MM.1S (cell line): ENCODE measurements at regions not wholly inside any gene's neighbourhood (a gene's known extent, or its start where the extent isn't known, plus 50 kb on each side); places are given as distances from the start of the nearest gene placed in this dataset.

Source experiments
- DNase-seq: peaks from one replicate; pipeline ENCODE4 v3.0.0-alpha.2; 2015
- H2AFZ ChIP-seq: fragments of 300-600 bp; sonication (generic); 2 replicates; pipeline ENCODE4 v1.6.0; 2016; ENCODE audit warnings: antibody characterized with exemption, low read length
- H3F3A ChIP-seq: fragments of 300-600 bp; sonication (generic); 2 replicates; pipeline ENCODE4 v1.6.1; 2016; ENCODE audit warnings: mild to moderate bottlenecking, antibody characterized with exemption, low read length, moderate library complexity, mixed read lengths; ENCODE audit not compliant: insufficient read depth
- H3K27ac ChIP-seq: fragments of 300-600 bp; sonication (generic); 2 replicates; pipeline ENCODE4 v1.5.1; 2016; ENCODE audit warnings: mild to moderate bottlenecking, low read length
- H3K27me3 ChIP-seq: fragments of 300-600 bp; sonication (generic); replicated peaks from 2 replicates; pipeline ENCODE4 v1.6.0; 2016; ENCODE audit warnings: low read length; ENCODE audit not compliant: insufficient read depth
- H3K36me3 ChIP-seq: fragments of 300-600 bp; sonication (generic); replicated peaks from 2 replicates; pipeline ENCODE4 v1.6.1; 2016; ENCODE audit warnings: mild to moderate bottlenecking, low read length, mixed read lengths; ENCODE audit not compliant: insufficient read depth
- H3K4me1 ChIP-seq: fragments of 300-600 bp; sonication (generic); 2 replicates; pipeline ENCODE4 v1.6.1; 2016; ENCODE audit warnings: low read length, mixed read lengths
- H3K4me2 ChIP-seq: fragments of 300-600 bp; sonication (generic); 2 replicates; pipeline ENCODE4 v1.6.0; 2016; ENCODE audit warnings: low read depth, low read length
- H3K4me3 ChIP-seq: fragments of 300-600 bp; sonication (generic); 2 replicates; pipeline ENCODE4 v1.5.1; 2016; ENCODE audit warnings: low read length, mixed read lengths
- H3K79me2 ChIP-seq: fragments of 300-600 bp; sonication (generic); 2 replicates; pipeline ENCODE4 v1.6.1; 2016; ENCODE audit warnings: mixed run types, low read length, mixed read lengths
- H3K9ac ChIP-seq: fragments of 300-600 bp; sonication (generic); 2 replicates; pipeline ENCODE4 v1.6.1; 2016; ENCODE audit warnings: low read length, mixed read lengths
- H3K9me2 ChIP-seq: fragments of 300-600 bp; sonication (generic); replicated peaks from 2 replicates; pipeline ENCODE4 v1.6.1; 2016; ENCODE audit warnings: mild to moderate bottlenecking, low read length, mixed read lengths; ENCODE audit not compliant: insufficient read depth
- H3K9me3 ChIP-seq: fragments of 300-600 bp; sonication (generic); replicated peaks from 2 replicates; pipeline ENCODE4 v1.6.1; 2016; ENCODE audit warnings: mild to moderate bottlenecking, low read length, mixed read lengths; ENCODE audit not compliant: insufficient read depth
- H4K20me1 ChIP-seq: fragments of 300-600 bp; sonication (generic); 2 replicates; pipeline ENCODE4 v1.6.1; 2016; ENCODE audit warnings: mild to moderate bottlenecking, low read length, moderate library complexity, mixed read lengths; ENCODE audit not compliant: insufficient read depth
- EZH2 ChIP-seq: fragments of 300-600 bp; sonication (generic); optimal IDR thresholded peaks from 2 replicates; pipeline ENCODE3; 2017; ENCODE audit warnings: low read depth, mild to moderate bottlenecking, antibody characterized with exemption, low read length, mixed read lengths
- EZH2phosphoT487 ChIP-seq: fragments of 300-600 bp; sonication (generic); IDR thresholded peaks from 2 replicates; pipeline ENCODE4 v1.6.1; 2018; ENCODE audit warnings: antibody characterized with exemption, low read length
- TF ChIP-seq, protein P1 (sequence below): fragments of 300-600 bp; sonication (generic); IDR thresholded peaks from 2 replicates; pipeline ENCODE4 v1.5.1; 2016; ENCODE audit warnings: antibody characterized with exemption, low read length, mixed read lengths

DNA sequence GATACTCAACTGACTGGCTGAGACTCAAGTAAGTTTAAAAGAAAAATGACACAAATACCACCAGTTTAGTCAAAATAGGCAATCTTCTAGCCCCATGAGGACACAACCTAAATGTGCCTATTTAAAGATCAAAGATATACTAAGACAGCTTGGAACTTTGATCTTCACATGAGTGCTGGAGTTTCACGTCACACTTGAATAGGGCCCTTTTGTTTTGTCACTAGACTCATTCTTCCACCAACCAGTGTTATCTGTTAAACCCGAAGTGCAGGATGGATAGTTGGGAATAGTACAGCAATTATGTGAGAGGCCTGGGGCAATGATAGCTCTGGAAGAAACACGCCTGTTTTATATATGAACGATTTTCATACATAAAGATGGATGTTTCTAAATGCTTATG is 792.8 kb upstream of the NUDT12 start:
- DNase-seq: no peak
- H3K36me3 ChIP-seq: no peaks in the 10 kb centered on the region
- no peak overlapping the region for H3K4me2 ChIP-seq
- no peaks in the 10 kb centered on the region for H3K4me1 ChIP-seq
- H3K9ac ChIP-seq: no peak overlapping the region
- no peaks in the 10 kb centered on the region for H4K20me1 ChIP-seq
- H3F3A ChIP-seq: no peaks in the 10 kb centered on the region
- TF ChIP-seq, protein P1, sequence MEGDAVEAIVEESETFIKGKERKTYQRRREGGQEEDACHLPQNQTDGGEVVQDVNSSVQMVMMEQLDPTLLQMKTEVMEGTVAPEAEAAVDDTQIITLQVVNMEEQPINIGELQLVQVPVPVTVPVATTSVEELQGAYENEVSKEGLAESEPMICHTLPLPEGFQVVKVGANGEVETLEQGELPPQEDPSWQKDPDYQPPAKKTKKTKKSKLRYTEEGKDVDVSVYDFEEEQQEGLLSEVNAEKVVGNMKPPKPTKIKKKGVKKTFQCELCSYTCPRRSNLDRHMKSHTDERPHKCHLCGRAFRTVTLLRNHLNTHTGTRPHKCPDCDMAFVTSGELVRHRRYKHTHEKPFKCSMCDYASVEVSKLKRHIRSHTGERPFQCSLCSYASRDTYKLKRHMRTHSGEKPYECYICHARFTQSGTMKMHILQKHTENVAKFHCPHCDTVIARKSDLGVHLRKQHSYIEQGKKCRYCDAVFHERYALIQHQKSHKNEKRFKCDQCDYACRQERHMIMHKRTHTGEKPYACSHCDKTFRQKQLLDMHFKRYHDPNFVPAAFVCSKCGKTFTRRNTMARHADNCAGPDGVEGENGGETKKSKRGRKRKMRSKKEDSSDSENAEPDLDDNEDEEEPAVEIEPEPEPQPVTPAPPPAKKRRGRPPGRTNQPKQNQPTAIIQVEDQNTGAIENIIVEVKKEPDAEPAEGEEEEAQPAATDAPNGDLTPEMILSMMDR: no peak
- TF ChIP-seq EZH2: no peak
- no peak for TF ChIP-seq EZH2phosphoT487
- no peaks in the 10 kb centered on the region for H3K79me2 ChIP-seq
- H3K4me3 ChIP-seq: no peak overlapping the region
- H3K27me3 ChIP-seq: no peaks in the 10 kb centered on the region
- no peaks in the 10 kb centered on the region for H3K9me3 ChIP-seq
- no peaks in the 10 kb centered on the region for H3K9me2 ChIP-seq
- H3K27ac ChIP-seq: no peak overlapping the region
- no peak overlapping the region for H2AFZ ChIP-seq

- Histone ChIP-seq H4K20me1 (no peaks in the 10 kb centered on the region), H3K9ac (no peak overlapping the region), H3K27ac (no peak overlapping the region), H3K4me1 (no peaks in the 10 kb centered on the region), H3K4me2 (no peak overlapping the region), H3F3A (no peaks in the 10 kb centered on the region), H3K4me3 (no peak overlapping the region), H3K79me2 (no peaks in the 10 kb centered on the region), H2AFZ (no peak overlapping the region), H3K9me3 (no peaks in the 10 kb centered on the region), H3K36me3 (no peaks in the 10 kb centered on the region), H3K27me3 (no peaks in the 10 kb centered on the region), H3K9me2 (no peaks in the 10 kb centered on the region)
- TF ChIP-seq EZH2phosphoT487 (no peak), EZH2 (no peak)
- TF ChIP-seq, protein P1: no peak
- no peak for DNase-seq
These were observed 790.8 kb upstream of the NUDT12 start for GRCh38 chr5:104353371-104353770.

DNA sequence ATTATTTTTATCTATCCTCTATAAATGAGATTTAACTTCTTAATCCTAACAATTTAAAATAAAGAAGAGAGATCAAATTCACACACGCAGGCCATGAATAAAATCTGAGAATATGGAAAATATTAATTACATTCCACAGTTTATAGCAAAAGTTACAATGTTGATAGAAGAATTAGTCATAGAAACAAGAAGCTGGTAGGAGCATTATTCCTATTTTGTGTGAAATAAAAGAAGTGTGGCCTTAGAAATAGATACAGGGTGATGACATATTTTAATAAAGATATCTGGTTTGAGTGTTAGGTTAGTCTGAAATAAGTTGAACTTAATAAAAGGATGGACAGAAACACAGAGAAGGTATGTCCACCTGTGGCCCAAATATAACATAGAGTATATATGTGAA is 790.4 kb upstream of the NUDT12 start:
- H2AFZ ChIP-seq: no peak overlapping the region
- H3K27ac ChIP-seq: no peak overlapping the region
- no peaks in the 10 kb centered on the region for H3K79me2 ChIP-seq
- no peak overlapping the region for H3K4me3 ChIP-seq
- H3K9me2 ChIP-seq: no peaks in the 10 kb centered on the region
- H3K9me3 ChIP-seq: no peaks in the 10 kb centered on the region
- no peaks in the 10 kb centered on the region for H3F3A ChIP-seq
- H3K27me3 ChIP-seq: no peaks in the 10 kb centered on the region
- no peaks in the 10 kb centered on the region for H3K36me3 ChIP-seq
- no peak for DNase-seq
- no peak overlapping the region for H3K4me2 ChIP-seq
- H3K9ac ChIP-seq: no peak overlapping the region
- no peaks in the 10 kb centered on the region for H3K4me1 ChIP-seq
- no peaks in the 10 kb centered on the region for H4K20me1 ChIP-seq
- TF ChIP-seq EZH2 (no peak), EZH2phosphoT487 (no peak)
- TF ChIP-seq, protein P1: no peak
